ENCODE measurements at regions not wholly inside any gene's neighbourhood (a gene's known extent, or its start where the extent isn't known, plus 50 kb on each side); places are given as distances from the start of the nearest gene placed in this dataset.

GRCh38 chr3:177427540-177427939 lies 230.3 kb upstream of the TBL1XR1 start:
- no peak for TF ChIP-seq EZH2 (IDR thresholded peaks at IDR 0.05; ENCODE audit: low read depth)
- TF ChIP-seq, protein P1, sequence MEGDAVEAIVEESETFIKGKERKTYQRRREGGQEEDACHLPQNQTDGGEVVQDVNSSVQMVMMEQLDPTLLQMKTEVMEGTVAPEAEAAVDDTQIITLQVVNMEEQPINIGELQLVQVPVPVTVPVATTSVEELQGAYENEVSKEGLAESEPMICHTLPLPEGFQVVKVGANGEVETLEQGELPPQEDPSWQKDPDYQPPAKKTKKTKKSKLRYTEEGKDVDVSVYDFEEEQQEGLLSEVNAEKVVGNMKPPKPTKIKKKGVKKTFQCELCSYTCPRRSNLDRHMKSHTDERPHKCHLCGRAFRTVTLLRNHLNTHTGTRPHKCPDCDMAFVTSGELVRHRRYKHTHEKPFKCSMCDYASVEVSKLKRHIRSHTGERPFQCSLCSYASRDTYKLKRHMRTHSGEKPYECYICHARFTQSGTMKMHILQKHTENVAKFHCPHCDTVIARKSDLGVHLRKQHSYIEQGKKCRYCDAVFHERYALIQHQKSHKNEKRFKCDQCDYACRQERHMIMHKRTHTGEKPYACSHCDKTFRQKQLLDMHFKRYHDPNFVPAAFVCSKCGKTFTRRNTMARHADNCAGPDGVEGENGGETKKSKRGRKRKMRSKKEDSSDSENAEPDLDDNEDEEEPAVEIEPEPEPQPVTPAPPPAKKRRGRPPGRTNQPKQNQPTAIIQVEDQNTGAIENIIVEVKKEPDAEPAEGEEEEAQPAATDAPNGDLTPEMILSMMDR (conservative IDR thresholded peaks at IDR 0.05) = no peak
- DNase-seq = no peak
- no peaks in the 10 kb centered on the region for H3K9me3 ChIP-seq (ENCODE audit: insufficient read depth, low read depth)
- no peak overlapping the region for H3K4me2 ChIP-seq
- BruUV-seq (replicated peaks) = no TSS peak
- no peaks in the 10 kb centered on the region for H3F3A ChIP-seq (ENCODE audit: insufficient read depth, low read depth)
- H3K4me1 ChIP-seq (replicated peaks; ENCODE audit: insufficient read depth) = no peaks in the 10 kb centered on the region
- no peak overlapping the region for H2AFZ ChIP-seq
- H4K20me1 ChIP-seq (ENCODE audit: insufficient read depth) = no peaks in the 10 kb centered on the region
- no peaks in the 10 kb centered on the region for H3K36me3 ChIP-seq (ENCODE audit: low read depth)
- H3K9me2 ChIP-seq (ENCODE audit: insufficient read depth) = no peaks in the 10 kb centered on the region
- H3K4me3 ChIP-seq = no peak overlapping the region
- H3K27me3 ChIP-seq (ENCODE audit: insufficient read depth, low read depth) = no peaks in the 10 kb centered on the region
- intact Hi-C loops (cut with micrococcal nuclease; ENCODE audit: unreplicated experiment) = no loop called here
- no peak overlapping the region for H3K27ac ChIP-seq
- CTCF ChIA-PET = interaction anchor here (0.6 kb wide), 1 partner anchor 1413 kb away, joined by 3 read pairs; no protein-coding TSS in a partner anchor
- POLR2A ChIA-PET (ENCODE audit: unreplicated experiment) = no interaction called here
- H3K79me2 ChIP-seq (ENCODE audit: low read depth) = no peaks in the 10 kb centered on the region

- Histone ChIP-seq H3F3A (ENCODE audit: insufficient read depth, low read depth) (no peaks in the 10 kb centered on the region), H3K9me2 (ENCODE audit: insufficient read depth) (no peaks in the 10 kb centered on the region), H3K4me2 (no peak overlapping the region), H3K4me1 (replicated peaks; ENCODE audit: insufficient read depth) (no peaks in the 10 kb centered on the region), H3K79me2 (ENCODE audit: low read depth) (no peaks in the 10 kb centered on the region), H3K27ac (no peak overlapping the region), H3K9me3 (ENCODE audit: insufficient read depth, low read depth) (no peaks in the 10 kb centered on the region), H3K36me3 (ENCODE audit: low read depth) (no peaks in the 10 kb centered on the region), H3K4me3 (no peak overlapping the region), H2AFZ (no peak overlapping the region), H3K27me3 (ENCODE audit: insufficient read depth, low read depth) (no peaks in the 10 kb centered on the region), H4K20me1 (ENCODE audit: insufficient read depth) (no peaks in the 10 kb centered on the region)
- ChIA-PET CTCF (no interaction called here), POLR2A (ENCODE audit: unreplicated experiment) (no interaction called here)
- DNase-seq = no peak
- no peak for TF ChIP-seq EZH2 (IDR thresholded peaks at IDR 0.05; ENCODE audit: low read depth)
- TF ChIP-seq, protein P1 (conservative IDR thresholded peaks at IDR 0.05) = no peak
- intact Hi-C loops (cut with micrococcal nuclease; ENCODE audit: unreplicated experiment) = no loop called here
- BruUV-seq (replicated peaks) = no TSS peak
Measured at GRCh38 chr3:177429079-177429478, 231.8 kb upstream of the TBL1XR1 start.

DNA sequence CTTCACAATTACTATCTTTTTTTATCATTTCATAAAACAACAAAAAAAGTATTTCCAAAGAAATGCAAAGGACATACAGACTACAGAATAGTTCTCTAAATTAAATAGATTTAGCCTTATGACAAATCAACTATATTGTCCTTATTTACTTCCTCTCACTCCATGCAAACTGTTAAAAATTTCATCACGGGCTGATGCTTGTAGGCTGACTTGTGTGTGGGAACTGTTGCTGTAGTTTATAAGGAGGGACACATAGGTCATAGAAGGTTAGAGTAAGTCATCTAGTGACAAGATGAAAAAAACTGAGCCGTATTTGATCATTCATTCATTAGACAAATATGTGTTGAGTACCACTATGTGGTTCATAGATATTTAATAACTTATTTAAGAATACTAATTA lies 232.5 kb upstream of the TBL1XR1 start:
- H3K36me3 ChIP-seq (ENCODE audit: low read depth) = no peaks in the 10 kb centered on the region
- no peaks in the 10 kb centered on the region for H3K4me1 ChIP-seq (replicated peaks; ENCODE audit: insufficient read depth)
- H3K4me2 ChIP-seq = no peak overlapping the region
- no peaks in the 10 kb centered on the region for H3K9me3 ChIP-seq (ENCODE audit: insufficient read depth, low read depth)
- no peaks in the 10 kb centered on the region for H3K9me2 ChIP-seq (ENCODE audit: insufficient read depth)
- H3K27me3 ChIP-seq (ENCODE audit: insufficient read depth, low read depth) = no peaks in the 10 kb centered on the region
- BruUV-seq (replicated peaks) = no TSS peak
- H3K4me3 ChIP-seq = no peak overlapping the region
- H2AFZ ChIP-seq = no peak overlapping the region
- ChIA-PET CTCF (no interaction called here), POLR2A (ENCODE audit: unreplicated experiment) (no interaction called here)
- no peaks in the 10 kb centered on the region for H4K20me1 ChIP-seq (ENCODE audit: insufficient read depth)
- DNase-seq = no peak
- no peaks in the 10 kb centered on the region for H3F3A ChIP-seq (ENCODE audit: insufficient read depth, low read depth)
- intact Hi-C loops (cut with micrococcal nuclease; ENCODE audit: unreplicated experiment) = no loop called here
- no peak overlapping the region for H3K27ac ChIP-seq
- H3K79me2 ChIP-seq (ENCODE audit: low read depth) = no peaks in the 10 kb centered on the region
- TF ChIP-seq, protein P1 (conservative IDR thresholded peaks at IDR 0.05) = no peak
- no peak for TF ChIP-seq EZH2 (IDR thresholded peaks at IDR 0.05; ENCODE audit: low read depth)

Data from PC-9 (cell line).